ENCODE measurements at regions not wholly inside any gene's neighbourhood (a gene's known extent, or its start where the extent isn't known, plus 50 kb on each side); places are given as distances from the start of the nearest gene placed in this dataset.

DNA sequence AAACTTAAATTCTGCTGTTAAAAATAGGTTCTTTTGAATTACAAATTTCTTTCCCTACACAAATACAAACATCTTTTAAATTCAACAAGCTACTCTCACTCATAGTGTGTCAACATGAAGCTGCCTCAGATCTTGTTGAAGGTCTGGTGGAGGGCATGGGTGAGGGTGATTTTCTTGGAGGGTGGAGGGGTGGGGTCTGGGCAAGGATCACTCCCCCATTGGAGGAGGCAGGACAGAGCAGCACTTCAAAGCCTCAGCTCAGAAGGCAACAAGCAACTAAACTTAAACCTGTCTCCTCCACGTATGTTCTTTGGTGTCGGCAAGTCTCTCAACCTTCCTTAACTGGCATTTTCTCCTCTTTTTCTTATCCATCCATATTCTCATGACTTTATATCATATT lies 730.9 kb downstream of the NR2F2 start:
- no peaks in the 10 kb centered on the region for H3K4me1 ChIP-seq (replicated peaks in 1 of 2)
- H3K4me3 ChIP-seq: no peak overlapping the region
- TF ChIP-seq, protein P1, sequence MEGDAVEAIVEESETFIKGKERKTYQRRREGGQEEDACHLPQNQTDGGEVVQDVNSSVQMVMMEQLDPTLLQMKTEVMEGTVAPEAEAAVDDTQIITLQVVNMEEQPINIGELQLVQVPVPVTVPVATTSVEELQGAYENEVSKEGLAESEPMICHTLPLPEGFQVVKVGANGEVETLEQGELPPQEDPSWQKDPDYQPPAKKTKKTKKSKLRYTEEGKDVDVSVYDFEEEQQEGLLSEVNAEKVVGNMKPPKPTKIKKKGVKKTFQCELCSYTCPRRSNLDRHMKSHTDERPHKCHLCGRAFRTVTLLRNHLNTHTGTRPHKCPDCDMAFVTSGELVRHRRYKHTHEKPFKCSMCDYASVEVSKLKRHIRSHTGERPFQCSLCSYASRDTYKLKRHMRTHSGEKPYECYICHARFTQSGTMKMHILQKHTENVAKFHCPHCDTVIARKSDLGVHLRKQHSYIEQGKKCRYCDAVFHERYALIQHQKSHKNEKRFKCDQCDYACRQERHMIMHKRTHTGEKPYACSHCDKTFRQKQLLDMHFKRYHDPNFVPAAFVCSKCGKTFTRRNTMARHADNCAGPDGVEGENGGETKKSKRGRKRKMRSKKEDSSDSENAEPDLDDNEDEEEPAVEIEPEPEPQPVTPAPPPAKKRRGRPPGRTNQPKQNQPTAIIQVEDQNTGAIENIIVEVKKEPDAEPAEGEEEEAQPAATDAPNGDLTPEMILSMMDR (IDR thresholded peaks at IDR 0.05): no peak
- TF ChIP-seq POLR2A (IDR thresholded peaks at IDR 0.05): no peak
- intact Hi-C loops (cut with DNase I): no loop called here
- H3K27me3 ChIP-seq: no peaks in the 10 kb centered on the region
- no peak overlapping the region for H3K27ac ChIP-seq
- H3K36me3 ChIP-seq (replicated peaks in 1 of 2): no peaks in the 10 kb centered on the region
- H3K9me3 ChIP-seq (replicated peaks in 1 of 3): no peaks in the 10 kb centered on the region
- no peak for DNase-seq
- WGBS, 4 donors: 46 to 68% (median 48%) methylated on average over 2 of the region's 2 CpGs

DNA sequence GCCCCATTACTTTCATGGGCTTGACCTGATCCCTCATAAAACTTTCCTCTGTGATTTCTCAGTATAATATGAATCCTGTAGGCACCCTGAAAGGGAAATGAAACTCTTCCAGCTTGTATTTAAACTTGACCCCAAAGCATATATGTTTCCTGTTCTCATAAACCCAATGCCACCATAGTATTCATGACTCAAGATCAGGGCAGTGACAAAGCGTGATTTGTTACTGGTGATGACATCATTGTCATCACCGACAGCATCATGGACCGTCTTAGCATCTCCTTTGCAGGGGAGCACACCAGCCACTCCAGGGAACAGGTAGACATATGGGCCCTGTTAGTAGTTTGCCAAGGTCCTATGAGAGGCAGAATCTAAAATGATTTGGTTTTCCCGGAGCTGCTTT lies 741.2 kb downstream of the NR2F2 start:
- Histone ChIP-seq H3K27ac (no peak overlapping the region), H3K4me3 (no peak overlapping the region), H3K36me3 (replicated peaks in 1 of 2) (no peaks in the 10 kb centered on the region), H3K4me1 (replicated peaks in 1 of 2) (no peaks in the 10 kb centered on the region), H3K27me3 (no peaks in the 10 kb centered on the region), H3K9me3 (replicated peaks in 1 of 3) (no peaks in the 10 kb centered on the region)
- intact Hi-C loops (cut with DNase I): no loop called here
- TF ChIP-seq POLR2A (IDR thresholded peaks at IDR 0.05): no peak
- TF ChIP-seq, protein P1 (IDR thresholded peaks at IDR 0.05): no peak
- 78 to 86% (median 83%) methylated on average over 4 of the region's 4 CpGs for WGBS, 4 donors
- no peak for DNase-seq

DNA sequence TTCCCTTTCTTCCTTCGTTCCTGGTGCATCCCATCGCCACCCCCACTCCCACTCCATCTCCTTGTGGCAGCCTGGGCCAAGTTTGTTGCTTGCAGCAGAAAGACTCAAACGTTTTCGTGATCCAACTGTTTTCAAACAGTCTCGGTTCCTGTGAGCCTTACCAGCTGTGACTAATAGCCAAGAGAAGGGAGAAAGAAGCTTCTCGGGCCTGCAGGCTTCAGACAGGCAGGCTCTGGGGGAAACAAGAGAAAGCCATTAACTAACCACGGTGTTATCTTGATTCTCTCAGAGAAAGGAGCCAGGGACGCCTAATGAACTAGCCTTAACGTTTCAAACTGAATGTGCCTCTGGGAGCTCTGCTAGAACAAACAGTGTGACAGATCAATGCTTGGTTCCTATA lies 742.0 kb downstream of the NR2F2 start:
- intact Hi-C loops (cut with DNase I): no loop called here
- no peak for DNase-seq
- H3K4me3 ChIP-seq: no peak overlapping the region
- H3K4me1 ChIP-seq (replicated peaks in 1 of 2): no peaks in the 10 kb centered on the region
- 46 to 59% (median 47%) methylated on average over 9 of the region's 9 CpGs for WGBS, 4 donors
- TF ChIP-seq POLR2A (IDR thresholded peaks at IDR 0.05): no peak
- TF ChIP-seq, protein P1 (IDR thresholded peaks at IDR 0.05): no peak
- H3K36me3 ChIP-seq (replicated peaks in 1 of 2): no peaks in the 10 kb centered on the region
- H3K27me3 ChIP-seq: no peaks in the 10 kb centered on the region
- H3K9me3 ChIP-seq (replicated peaks in 1 of 3): no peaks in the 10 kb centered on the region
- H3K27ac ChIP-seq: no peak overlapping the region

DNA sequence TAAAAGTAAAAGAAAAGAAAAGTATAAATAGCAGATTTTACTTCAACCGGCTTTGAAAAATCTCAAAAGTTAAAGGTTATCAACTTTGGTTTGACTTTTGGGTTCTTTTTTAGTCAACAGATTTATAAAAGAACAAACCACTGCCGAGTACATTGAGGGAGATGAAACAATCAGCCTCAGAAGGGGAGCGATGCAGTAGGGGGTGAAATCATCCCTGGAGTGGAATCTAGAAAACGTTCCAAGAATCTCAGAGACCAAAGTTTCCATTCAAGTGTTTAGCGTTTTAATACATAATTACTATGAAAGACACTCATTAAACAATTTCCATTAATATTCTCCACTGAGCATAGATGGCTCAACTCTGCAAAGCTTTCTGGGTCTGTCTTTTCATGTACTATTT lies 745.5 kb downstream of the NR2F2 start:
- Histone ChIP-seq H3K36me3 (replicated peaks in 1 of 2) (no peaks in the 10 kb centered on the region), H3K4me1 (replicated peaks in 1 of 2) (no peaks in the 10 kb centered on the region), H3K4me3 (no peak overlapping the region), H3K27ac (no peak overlapping the region), H3K27me3 (no peaks in the 10 kb centered on the region), H3K9me3 (replicated peaks in 1 of 3) (no peaks in the 10 kb centered on the region)
- 52 to 58% (median 57%) methylated on average over 5 of the region's 5 CpGs for WGBS, 4 donors
- no peak for TF ChIP-seq POLR2A (IDR thresholded peaks at IDR 0.05)
- TF ChIP-seq, protein P1 (IDR thresholded peaks at IDR 0.05): no peak
- DNase-seq: no peak
- intact Hi-C loops (cut with DNase I): no loop called here
